Lower leg skin (tissue), 4 donors: ENCODE measurements at regions not wholly inside any gene's neighbourhood (a gene's known extent, or its start where the extent isn't known, plus 50 kb on each side); places are given as distances from the start of the nearest gene placed in this dataset.

Experiments
- DNase-seq, 2 donors: peaks; one replicate each; pipeline ENCODE4 v3.0.0-alpha.2; 2019; ENCODE audit warnings: low spot score in 2 of 2
- H3K4me3 ChIP-seq: fragments of 200-600 bp; sonication (generic); 2 replicates; pipeline ENCODE4 v1.5.1; 2017; ENCODE audit warnings: mild to moderate bottlenecking, low read depth; ENCODE audit not compliant: poor library complexity, severe bottlenecking
- POLR2A ChIP-seq, 2 donors: fragments of 450-650 bp; IDR thresholded peaks; one replicate each; pipeline ENCODE4 v1.6.1; 2016 to 2017; ENCODE audit warnings: antibody characterized with exemption in 2 of 2, mild to moderate bottlenecking in 1 of 2, moderate library complexity in 1 of 2
- WGBS, 2 donors: methylation state at CpG; one replicate each; pipeline ENCODE4 v1.1.5; 2018; 5-methylcytosine and 5-hydroxymethylcytosine counted together
- intact Hi-C: fragments of 100-400 bp; cut with DNase I; formaldehyde crosslinking; loops from one replicate; pipeline ENCODE4 v1.15.0; 2023; ENCODE audit warnings: low total_unique reads
- TF ChIP-seq, protein P1 (sequence below), 3 donors: fragments of 450-650 bp; IDR thresholded peaks; one replicate each; pipeline ENCODE4 v1.5.1; 2016; ENCODE audit warnings: antibody characterized with exemption in 3 of 3, mild to moderate bottlenecking in 3 of 3, moderate library complexity in 2 of 3

DNA sequence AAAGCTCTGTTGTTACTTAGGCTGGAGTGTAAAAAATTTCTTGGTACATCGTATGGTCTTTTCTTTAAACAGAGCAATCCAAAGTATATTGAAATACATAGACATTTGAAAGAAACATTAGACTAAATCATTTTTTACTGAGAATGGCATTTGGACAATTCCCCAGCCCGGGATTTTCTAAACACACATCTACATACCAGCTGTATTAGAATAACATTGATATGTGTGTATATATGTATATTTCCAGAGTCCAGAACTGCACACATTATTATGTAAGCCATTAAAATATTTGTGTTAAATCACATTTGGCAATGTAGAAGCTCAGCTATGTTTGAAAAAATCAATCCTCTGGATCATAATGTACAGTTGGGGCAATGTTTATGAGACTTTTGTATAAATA is 1853.6 kb upstream of the LRRTM1 start:
- TF ChIP-seq POLR2A (IDR thresholded peaks at IDR 0.05) = no peak
- TF ChIP-seq, protein P1, sequence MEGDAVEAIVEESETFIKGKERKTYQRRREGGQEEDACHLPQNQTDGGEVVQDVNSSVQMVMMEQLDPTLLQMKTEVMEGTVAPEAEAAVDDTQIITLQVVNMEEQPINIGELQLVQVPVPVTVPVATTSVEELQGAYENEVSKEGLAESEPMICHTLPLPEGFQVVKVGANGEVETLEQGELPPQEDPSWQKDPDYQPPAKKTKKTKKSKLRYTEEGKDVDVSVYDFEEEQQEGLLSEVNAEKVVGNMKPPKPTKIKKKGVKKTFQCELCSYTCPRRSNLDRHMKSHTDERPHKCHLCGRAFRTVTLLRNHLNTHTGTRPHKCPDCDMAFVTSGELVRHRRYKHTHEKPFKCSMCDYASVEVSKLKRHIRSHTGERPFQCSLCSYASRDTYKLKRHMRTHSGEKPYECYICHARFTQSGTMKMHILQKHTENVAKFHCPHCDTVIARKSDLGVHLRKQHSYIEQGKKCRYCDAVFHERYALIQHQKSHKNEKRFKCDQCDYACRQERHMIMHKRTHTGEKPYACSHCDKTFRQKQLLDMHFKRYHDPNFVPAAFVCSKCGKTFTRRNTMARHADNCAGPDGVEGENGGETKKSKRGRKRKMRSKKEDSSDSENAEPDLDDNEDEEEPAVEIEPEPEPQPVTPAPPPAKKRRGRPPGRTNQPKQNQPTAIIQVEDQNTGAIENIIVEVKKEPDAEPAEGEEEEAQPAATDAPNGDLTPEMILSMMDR (IDR thresholded peaks at IDR 0.05) = no peak
- H3K4me3 ChIP-seq = no peak overlapping the region
- DNase-seq = no peak
- intact Hi-C loops = no loop called here
- 69 to 71% methylated on average over 2 of the region's 2 CpGs for WGBS, 2 donors

DNA sequence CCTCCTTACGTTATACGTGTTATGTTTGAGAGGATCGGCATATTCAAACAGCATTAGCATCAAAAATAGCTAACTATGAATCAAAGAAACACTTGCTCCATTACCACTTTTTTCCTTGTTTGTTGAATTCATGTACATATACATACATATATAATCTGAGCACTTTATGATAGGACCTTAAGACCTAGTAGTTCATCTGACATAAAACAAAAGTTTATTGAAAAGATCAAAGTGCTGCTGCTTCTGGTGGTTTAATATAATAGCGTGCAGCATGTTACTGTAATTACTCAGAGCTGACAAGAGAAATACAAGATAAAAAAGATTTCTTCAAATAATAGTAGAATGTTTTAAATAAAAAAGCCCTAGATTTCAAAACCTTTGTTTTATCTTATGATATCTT is 1850.9 kb upstream of the LRRTM1 start:
- no peak overlapping the region for H3K4me3 ChIP-seq
- DNase-seq = no peak
- 72 to 78% methylated on average over 4 of the region's 4 CpGs for WGBS, 2 donors
- intact Hi-C loops = no loop called here
- TF ChIP-seq POLR2A (IDR thresholded peaks at IDR 0.05) = no peak
- TF ChIP-seq, protein P1 (IDR thresholded peaks at IDR 0.05) = no peak

DNA sequence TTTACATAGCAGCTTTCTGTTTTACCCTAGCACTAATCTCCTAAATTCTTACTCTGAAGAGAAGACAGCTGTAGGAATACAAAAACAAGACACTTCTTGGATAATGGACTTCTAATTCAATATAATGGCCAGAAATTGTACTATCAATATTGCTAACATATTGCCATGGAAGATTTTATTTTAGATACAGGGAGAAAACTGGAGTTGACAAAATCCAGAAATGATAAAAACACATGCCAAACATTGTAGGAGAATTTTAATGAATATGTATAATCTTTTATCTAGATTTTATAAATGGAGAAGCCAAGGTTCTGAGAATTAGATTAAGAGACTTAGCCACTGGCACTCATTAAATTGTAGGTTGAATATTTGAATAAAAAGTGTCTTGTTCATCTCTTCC is 1838.8 kb upstream of the LRRTM1 start:
- intact Hi-C loops = no loop called here
- no peak for DNase-seq
- no peak overlapping the region for H3K4me3 ChIP-seq
- no peak for TF ChIP-seq POLR2A (IDR thresholded peaks at IDR 0.05)
- TF ChIP-seq, protein P1 (IDR thresholded peaks at IDR 0.05) = no peak

DNA sequence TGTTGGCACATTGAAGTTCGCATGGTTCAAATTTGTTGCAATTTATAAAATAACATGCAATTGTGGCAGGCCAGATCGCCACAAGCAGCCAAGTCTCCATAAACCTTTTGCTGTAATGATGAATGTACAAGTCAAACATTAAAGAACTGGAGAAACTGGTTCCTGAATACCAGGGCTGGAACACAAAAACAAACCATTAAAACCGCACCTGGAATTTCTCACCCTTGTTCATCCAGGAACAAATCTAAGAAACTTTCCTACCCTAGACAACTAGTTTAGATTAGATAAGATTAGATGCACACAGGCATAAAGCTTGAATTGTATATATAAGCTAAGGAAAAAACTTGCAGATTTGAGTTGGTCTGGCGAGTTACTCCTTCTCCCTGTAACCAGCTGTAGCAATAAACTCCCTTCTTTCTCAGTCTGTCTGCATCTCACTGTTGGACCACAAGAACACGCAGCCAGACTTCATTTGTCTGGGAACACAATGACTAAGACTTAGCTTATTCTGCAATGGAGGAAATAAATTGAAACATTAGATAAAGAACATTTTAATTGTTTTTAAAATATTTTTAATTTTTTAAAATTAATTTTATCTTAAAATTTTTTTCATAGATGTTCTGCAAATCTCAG is 1835.5 kb upstream of the LRRTM1 start:
- 53 to 57% methylated on average over 5 of the region's 5 CpGs for WGBS, 2 donors
- no peak overlapping the region for H3K4me3 ChIP-seq
- no peak for DNase-seq
- intact Hi-C loops = no loop called here
- TF ChIP-seq POLR2A (IDR thresholded peaks at IDR 0.05) = no peak
- TF ChIP-seq, protein P1 (IDR thresholded peaks at IDR 0.05) = no peak

DNA sequence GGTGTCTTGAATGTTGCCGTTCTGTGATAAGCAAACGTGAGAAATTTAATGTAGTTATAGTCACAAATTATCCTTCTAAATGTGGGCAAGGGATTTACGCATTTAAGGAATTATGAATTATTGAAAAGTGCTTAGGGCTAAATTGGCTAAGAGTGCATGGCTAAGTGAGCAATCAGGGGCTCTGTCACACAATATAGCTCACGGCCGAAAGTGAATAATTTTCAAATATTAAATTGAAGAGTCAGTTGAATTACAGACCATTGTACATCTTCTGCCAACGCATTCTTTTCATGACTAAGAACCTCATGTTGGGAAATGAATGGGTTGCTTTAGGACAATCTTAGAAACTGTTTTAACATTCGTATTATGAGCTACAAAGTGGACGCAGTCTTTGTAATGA is 1832.9 kb upstream of the LRRTM1 start:
- no peak overlapping the region for H3K4me3 ChIP-seq
- intact Hi-C loops = no loop called here
- no peak for DNase-seq
- WGBS, 2 donors = 62 to 71% methylated on average over 8 of the region's 8 CpGs
- TF ChIP-seq POLR2A (IDR thresholded peaks at IDR 0.05) = no peak
- TF ChIP-seq, protein P1 (IDR thresholded peaks at IDR 0.05) = no peak

DNA sequence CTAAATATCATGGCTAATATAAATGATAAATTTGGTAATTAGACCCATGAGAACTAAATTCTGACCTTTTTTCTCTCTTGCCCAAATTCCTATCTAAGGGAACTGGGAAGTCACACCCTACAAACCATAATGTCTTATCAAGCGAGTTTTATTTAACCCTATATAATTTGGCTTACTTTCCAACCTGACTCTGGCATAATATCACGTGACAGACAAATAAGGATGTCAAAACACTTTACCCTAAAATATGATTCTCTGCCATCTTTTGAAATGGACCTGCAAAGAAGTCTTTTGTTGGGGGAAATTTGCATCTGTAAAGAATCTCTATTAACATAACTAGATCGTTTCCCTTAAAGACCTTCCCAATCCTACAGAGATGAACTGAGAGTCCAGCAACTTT is 1823.5 kb upstream of the LRRTM1 start:
- no peak for TF ChIP-seq POLR2A (IDR thresholded peaks at IDR 0.05)
- TF ChIP-seq, protein P1 (IDR thresholded peaks at IDR 0.05) = no peak
- 77 to 79% methylated on average over 3 of the region's 3 CpGs for WGBS, 2 donors
- intact Hi-C loops = no loop called here
- no peak for DNase-seq
- no peak overlapping the region for H3K4me3 ChIP-seq
